ENCODE measurements at regions not wholly inside any gene's neighbourhood (a gene's known extent, or its start where the extent isn't known, plus 50 kb on each side); places are given as distances from the start of the nearest gene placed in this dataset.
"Not testable (repeated sequence)": the region's sequence is repeated elsewhere in the genome, so short reads cannot be mapped to it uniquely, and the experiment has no call there.

- 76% methylated on average over 16 of the region's 16 CpGs for WGBS
- H3K9me3 ChIP-seq (ENCODE audit: control insufficient read depth in 2 of 2, insufficient read depth in 1 of 2, low read length in 1 of 2); H3K27ac ChIP-seq (ENCODE audit: low read depth in 1 of 2, low read length in 1 of 2); H3K4me3 ChIP-seq (ENCODE audit: low read length in 2 of 2); H3K4me1 ChIP-seq (ENCODE audit: control insufficient read depth in 2 of 2, insufficient read depth in 2 of 2, low read length in 2 of 2); H3K36me3 ChIP-seq (ENCODE audit: control insufficient read depth in 2 of 2, insufficient read depth in 2 of 2, low read length in 1 of 2); H3K27me3 ChIP-seq (ENCODE audit: control insufficient read depth in 2 of 2, insufficient read depth in 1 of 2, low read length in 1 of 2): not testable (repeated sequence)
- peak in 2 of 9 donors; percentile 22 to 24 for DNase-seq (ENCODE audit: low read depth in 6 of 9, low spot score in 9 of 9)
Measured at GRCh38 chr6:139696991-139697390, 322.5 kb upstream of the CITED2 start.

- Histone ChIP-seq H3K27me3 (ENCODE audit: control insufficient read depth in 2 of 2, insufficient read depth in 1 of 2, low read length in 1 of 2) (no peaks in the 10 kb centered on the region), H3K27ac (ENCODE audit: low read depth in 1 of 2, low read length in 1 of 2) (no peak overlapping the region), H3K4me3 (ENCODE audit: low read length in 2 of 2) (no peak overlapping the region), H3K4me1 (ENCODE audit: control insufficient read depth in 2 of 2, insufficient read depth in 2 of 2, low read length in 2 of 2) (no peaks in the 10 kb centered on the region), H3K36me3 (ENCODE audit: control insufficient read depth in 2 of 2, insufficient read depth in 2 of 2, low read length in 1 of 2) (no peaks in the 10 kb centered on the region), H3K9me3 (ENCODE audit: control insufficient read depth in 2 of 2, insufficient read depth in 1 of 2, low read length in 1 of 2) (no peaks in the 10 kb centered on the region)
- WGBS: 95% methylated on average over 1 of the region's 1 CpG
- DNase-seq (ENCODE audit: low read depth in 6 of 9, low spot score in 9 of 9): no peak
Measured at GRCh38 chr6:139695361-139695760, 320.9 kb upstream of the CITED2 start.

GRCh38 chr6:139693735-139694134, 319.3 kb upstream of the CITED2 start:
- WGBS: 96% methylated on average over 1 of the region's 1 CpG
- Histone ChIP-seq H3K4me1 (ENCODE audit: control insufficient read depth in 2 of 2, insufficient read depth in 2 of 2, low read length in 2 of 2) (no peaks in the 10 kb centered on the region), H3K9me3 (ENCODE audit: control insufficient read depth in 2 of 2, insufficient read depth in 1 of 2, low read length in 1 of 2) (no peaks in the 10 kb centered on the region), H3K4me3 (ENCODE audit: low read length in 2 of 2) (no peak overlapping the region), H3K36me3 (ENCODE audit: control insufficient read depth in 2 of 2, insufficient read depth in 2 of 2, low read length in 1 of 2) (no peaks in the 10 kb centered on the region), H3K27me3 (ENCODE audit: control insufficient read depth in 2 of 2, insufficient read depth in 1 of 2, low read length in 1 of 2) (no peaks in the 10 kb centered on the region), H3K27ac (ENCODE audit: low read depth in 1 of 2, low read length in 1 of 2) (no peak overlapping the region)
- no peak for DNase-seq (ENCODE audit: low read depth in 6 of 9, low spot score in 9 of 9)

GRCh38 chr6:139690007-139690406, 315.6 kb upstream of the CITED2 start:
- no peak overlapping the region for H3K27ac ChIP-seq (ENCODE audit: low read depth in 1 of 2, low read length in 1 of 2)
- H3K4me3 ChIP-seq (ENCODE audit: low read length in 2 of 2): no peak overlapping the region
- no peak for DNase-seq (ENCODE audit: low read depth in 6 of 9, low spot score in 9 of 9)
- WGBS: 99% methylated on average over 1 of the region's 1 CpG
- H3K4me1 ChIP-seq (ENCODE audit: control insufficient read depth in 2 of 2, insufficient read depth in 2 of 2, low read length in 2 of 2): no peaks in the 10 kb centered on the region
- no peaks in the 10 kb centered on the region for H3K9me3 ChIP-seq (ENCODE audit: control insufficient read depth in 2 of 2, insufficient read depth in 1 of 2, low read length in 1 of 2)
- no peaks in the 10 kb centered on the region for H3K27me3 ChIP-seq (ENCODE audit: control insufficient read depth in 2 of 2, insufficient read depth in 1 of 2, low read length in 1 of 2)
- H3K36me3 ChIP-seq (ENCODE audit: control insufficient read depth in 2 of 2, insufficient read depth in 2 of 2, low read length in 1 of 2): no peaks in the 10 kb centered on the region

- no peaks in the 10 kb centered on the region for H3K36me3 ChIP-seq (ENCODE audit: control insufficient read depth in 2 of 2, insufficient read depth in 2 of 2, low read length in 1 of 2)
- no peaks in the 10 kb centered on the region for H3K9me3 ChIP-seq (ENCODE audit: control insufficient read depth in 2 of 2, insufficient read depth in 1 of 2, low read length in 1 of 2)
- H3K4me1 ChIP-seq (ENCODE audit: control insufficient read depth in 2 of 2, insufficient read depth in 2 of 2, low read length in 2 of 2): no peaks in the 10 kb centered on the region
- no peak overlapping the region for H3K4me3 ChIP-seq (ENCODE audit: low read length in 2 of 2)
- WGBS: 96% methylated on average over 2 of the region's 2 CpGs
- no peak overlapping the region for H3K27ac ChIP-seq (ENCODE audit: low read depth in 1 of 2, low read length in 1 of 2)
- DNase-seq (ENCODE audit: low read depth in 6 of 9, low spot score in 9 of 9): no peak
- H3K27me3 ChIP-seq (ENCODE audit: control insufficient read depth in 2 of 2, insufficient read depth in 1 of 2, low read length in 1 of 2): no peaks in the 10 kb centered on the region
Measured at GRCh38 chr6:139687055-139687454, 312.6 kb upstream of the CITED2 start.

- Histone ChIP-seq H3K4me3 (ENCODE audit: low read length in 2 of 2) (no peak overlapping the region), H3K36me3 (ENCODE audit: control insufficient read depth in 2 of 2, insufficient read depth in 2 of 2, low read length in 1 of 2) (no peaks in the 10 kb centered on the region), H3K27me3 (ENCODE audit: control insufficient read depth in 2 of 2, insufficient read depth in 1 of 2, low read length in 1 of 2) (no peaks in the 10 kb centered on the region), H3K9me3 (ENCODE audit: control insufficient read depth in 2 of 2, insufficient read depth in 1 of 2, low read length in 1 of 2) (no peaks in the 10 kb centered on the region), H3K4me1 (ENCODE audit: control insufficient read depth in 2 of 2, insufficient read depth in 2 of 2, low read length in 2 of 2) (no peaks in the 10 kb centered on the region), H3K27ac (ENCODE audit: low read depth in 1 of 2, low read length in 1 of 2) (no peak overlapping the region)
- no peak for DNase-seq (ENCODE audit: low read depth in 6 of 9, low spot score in 9 of 9)
- WGBS: 94% methylated on average over 5 of the region's 5 CpGs
Measured at GRCh38 chr6:139686308-139686707, 311.9 kb upstream of the CITED2 start.

- H3K27ac ChIP-seq (ENCODE audit: low read depth in 1 of 2, low read length in 1 of 2): no peak overlapping the region
- no peak for DNase-seq (ENCODE audit: low read depth in 6 of 9, low spot score in 9 of 9)
- H3K27me3 ChIP-seq (ENCODE audit: control insufficient read depth in 2 of 2, insufficient read depth in 1 of 2, low read length in 1 of 2): no peaks in the 10 kb centered on the region
- no peak overlapping the region for H3K4me3 ChIP-seq (ENCODE audit: low read length in 2 of 2)
- H3K36me3 ChIP-seq (ENCODE audit: control insufficient read depth in 2 of 2, insufficient read depth in 2 of 2, low read length in 1 of 2): no peaks in the 10 kb centered on the region
- no peaks in the 10 kb centered on the region for H3K4me1 ChIP-seq (ENCODE audit: control insufficient read depth in 2 of 2, insufficient read depth in 2 of 2, low read length in 2 of 2)
- H3K9me3 ChIP-seq (ENCODE audit: control insufficient read depth in 2 of 2, insufficient read depth in 1 of 2, low read length in 1 of 2): no peaks in the 10 kb centered on the region
Measured at GRCh38 chr6:139685009-139685408, 310.6 kb upstream of the CITED2 start.

GRCh38 chr6:139680819-139681218, 306.4 kb upstream of the CITED2 start:
- no peaks in the 10 kb centered on the region for H3K27me3 ChIP-seq (ENCODE audit: control insufficient read depth in 2 of 2, insufficient read depth in 1 of 2, low read length in 1 of 2)
- DNase-seq (ENCODE audit: low read depth in 6 of 9, low spot score in 9 of 9): no peak
- WGBS: 96% methylated on average over 5 of the region's 5 CpGs

GRCh38 chr6:139679516-139680179, 305.2 kb upstream of the CITED2 start:
- H3K27ac ChIP-seq (ENCODE audit: low read depth in 1 of 2, low read length in 1 of 2): no peak overlapping the region
- WGBS: 95% methylated on average over 3 of the region's 3 CpGs

More at GRCh38 chr6:139680819-139681218, 306.4 kb upstream of the CITED2 start:
- Histone ChIP-seq H3K9me3 (ENCODE audit: control insufficient read depth in 2 of 2, insufficient read depth in 1 of 2, low read length in 1 of 2) (no peaks in the 10 kb centered on the region), H3K36me3 (ENCODE audit: control insufficient read depth in 2 of 2, insufficient read depth in 2 of 2, low read length in 1 of 2) (no peaks in the 10 kb centered on the region), H3K4me1 (ENCODE audit: control insufficient read depth in 2 of 2, insufficient read depth in 2 of 2, low read length in 2 of 2) (no peaks in the 10 kb centered on the region), H3K4me3 (ENCODE audit: low read length in 2 of 2) (no peak overlapping the region), H3K27ac (ENCODE audit: low read depth in 1 of 2, low read length in 1 of 2) (no peak overlapping the region)

GRCh38 chr6:139676718-139677117, 302.3 kb upstream of the CITED2 start:
- Histone ChIP-seq H3K36me3 (ENCODE audit: control insufficient read depth in 2 of 2, insufficient read depth in 2 of 2, low read length in 1 of 2) (no peaks in the 10 kb centered on the region), H3K9me3 (ENCODE audit: control insufficient read depth in 2 of 2, insufficient read depth in 1 of 2, low read length in 1 of 2) (no peaks in the 10 kb centered on the region), H3K27ac (ENCODE audit: low read depth in 1 of 2, low read length in 1 of 2) (no peak overlapping the region), H3K27me3 (ENCODE audit: control insufficient read depth in 2 of 2, insufficient read depth in 1 of 2, low read length in 1 of 2) (no peaks in the 10 kb centered on the region), H3K4me3 (ENCODE audit: low read length in 2 of 2) (no peak overlapping the region), H3K4me1 (ENCODE audit: control insufficient read depth in 2 of 2, insufficient read depth in 2 of 2, low read length in 2 of 2) (no peaks in the 10 kb centered on the region)
- DNase-seq (ENCODE audit: low read depth in 6 of 9, low spot score in 9 of 9): no peak

More at GRCh38 chr6:139679516-139680179, 305.2 kb upstream of the CITED2 start:
- Histone ChIP-seq H3K27me3 (ENCODE audit: control insufficient read depth in 2 of 2, insufficient read depth in 1 of 2, low read length in 1 of 2) (no peaks in the 10 kb centered on the region), H3K36me3 (ENCODE audit: control insufficient read depth in 2 of 2, insufficient read depth in 2 of 2, low read length in 1 of 2) (no peaks in the 10 kb centered on the region), H3K4me1 (ENCODE audit: control insufficient read depth in 2 of 2, insufficient read depth in 2 of 2, low read length in 2 of 2) (no peaks in the 10 kb centered on the region), H3K9me3 (ENCODE audit: control insufficient read depth in 2 of 2, insufficient read depth in 1 of 2, low read length in 1 of 2) (no peaks in the 10 kb centered on the region), H3K4me3 (ENCODE audit: low read length in 2 of 2) (no peak overlapping the region)
- DNase-seq (ENCODE audit: low read depth in 6 of 9, low spot score in 9 of 9): no peak

All from thymus (tissue), 11 donors.